ENCODE measurements at regions not wholly inside any gene's neighbourhood (a gene's known extent, or its start where the extent isn't known, plus 50 kb on each side); places are given as distances from the start of the nearest gene placed in this dataset.

- no peak for TF ChIP-seq CTCF (IDR thresholded peaks at IDR 0.05; ENCODE audit: low read depth, low read length)
- H3K4me3 ChIP-seq (replicated peaks in 1 of 2; ENCODE audit: low read depth in 2 of 2, low read length in 2 of 2) = no peak overlapping the region
- DNase-seq (ENCODE audit: low read depth in 2 of 2) = no peak
Observed at GRCh38 chr11:28735511-28735910, 627.3 kb downstream of the METTL15 start.

DNA sequence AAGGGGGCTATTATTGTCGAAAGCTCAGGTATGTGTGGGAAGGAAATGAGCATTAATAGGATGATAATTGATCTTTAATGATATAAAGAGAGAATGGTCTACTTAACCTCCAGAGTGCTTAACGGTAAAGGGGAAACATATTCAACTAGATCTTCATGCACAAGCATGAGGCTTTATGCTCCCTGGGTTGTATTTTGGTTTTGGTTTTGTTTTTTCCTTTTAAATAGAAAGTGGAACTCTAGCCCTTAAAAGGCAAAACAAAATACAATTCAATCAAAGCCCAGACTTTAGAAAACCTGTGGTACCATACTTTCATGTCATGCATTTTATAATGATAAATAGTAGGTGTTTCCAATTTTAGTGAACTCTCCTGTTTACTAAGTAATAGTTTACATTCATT is 622.7 kb downstream of the METTL15 start:
- DNase-seq (ENCODE audit: low read depth in 2 of 2) = no peak
- TF ChIP-seq CTCF (IDR thresholded peaks at IDR 0.05; ENCODE audit: low read depth, low read length) = no peak
- no peak overlapping the region for H3K4me3 ChIP-seq (replicated peaks in 1 of 2; ENCODE audit: low read depth in 2 of 2, low read length in 2 of 2)

DNA sequence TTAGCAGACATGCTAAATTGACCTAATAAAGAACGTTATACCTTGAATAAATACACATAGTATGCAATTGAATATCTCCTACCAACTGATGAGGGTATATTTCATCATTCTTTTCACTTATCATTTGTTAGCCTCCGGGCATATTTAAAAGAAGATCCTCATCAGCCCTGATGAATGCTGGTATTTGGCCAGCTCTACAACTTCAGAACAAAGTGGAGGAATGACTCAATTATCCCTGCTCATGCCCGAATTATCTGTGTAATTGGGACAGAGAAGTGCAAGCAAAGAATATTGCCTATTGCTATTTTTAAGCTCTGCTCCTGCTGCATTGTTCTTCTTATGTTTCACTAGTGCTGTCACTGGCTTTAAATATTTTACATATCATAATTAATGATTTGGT is 622.1 kb downstream of the METTL15 start:
- no peak overlapping the region for H3K4me3 ChIP-seq (replicated peaks in 1 of 2; ENCODE audit: low read depth in 2 of 2, low read length in 2 of 2)
- TF ChIP-seq CTCF (IDR thresholded peaks at IDR 0.05; ENCODE audit: low read depth, low read length) = no peak
- DNase-seq (ENCODE audit: low read depth in 2 of 2) = peak in 1 of 2 donors; percentile 22

DNA sequence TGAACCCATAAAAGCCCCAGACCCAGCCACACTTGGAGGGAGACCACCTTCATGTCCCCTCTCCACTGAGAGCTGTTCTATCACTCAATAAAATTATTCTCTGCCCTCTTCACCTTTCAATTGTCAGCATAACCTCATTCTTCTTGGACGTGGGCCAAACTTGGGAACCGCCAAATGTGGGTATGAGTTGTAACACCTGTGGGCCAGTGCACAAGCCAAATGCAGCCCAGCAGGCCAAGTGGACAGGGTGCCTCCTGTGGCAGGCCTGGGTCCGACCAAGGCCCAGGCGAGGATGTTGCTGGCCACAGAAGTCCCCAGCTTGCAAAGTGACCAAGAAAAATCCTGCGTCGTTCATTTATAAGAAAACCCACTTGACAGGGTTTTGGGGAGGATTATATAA is 621.2 kb downstream of the METTL15 start:
- no peak overlapping the region for H3K4me3 ChIP-seq (replicated peaks in 1 of 2; ENCODE audit: low read depth in 2 of 2, low read length in 2 of 2)
- no peak for TF ChIP-seq CTCF (IDR thresholded peaks at IDR 0.05; ENCODE audit: low read depth, low read length)

GRCh38 chr11:28728666-28729065 is 620.5 kb downstream of the METTL15 start:
- H3K4me3 ChIP-seq (replicated peaks in 1 of 2; ENCODE audit: low read depth in 2 of 2, low read length in 2 of 2) = no peak overlapping the region
- no peak for TF ChIP-seq CTCF (IDR thresholded peaks at IDR 0.05; ENCODE audit: low read depth, low read length)
- no peak for DNase-seq (ENCODE audit: low read depth in 2 of 2)

More for the DNA sequence above, 621.2 kb downstream of the METTL15 start:
- no peak for DNase-seq (ENCODE audit: low read depth in 2 of 2)

DNA sequence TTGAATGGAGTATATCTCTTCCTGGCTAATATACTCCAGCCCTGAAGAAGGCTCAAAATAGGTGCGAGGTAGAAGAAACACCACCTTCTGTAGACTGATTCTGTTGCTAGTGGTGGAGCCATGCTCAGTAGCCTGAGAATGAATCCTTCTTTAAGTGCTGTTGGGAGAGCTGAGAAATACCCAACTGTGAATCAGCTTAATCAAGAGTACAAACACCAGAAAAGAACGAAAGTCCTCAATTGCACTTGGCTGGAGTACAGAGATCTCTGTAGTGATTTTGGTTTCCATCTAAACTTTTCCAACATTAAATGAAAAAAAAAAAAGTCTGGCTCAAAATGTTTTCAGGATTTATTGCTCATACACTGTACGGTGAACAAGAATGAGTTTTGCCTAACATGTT is 619.1 kb downstream of the METTL15 start:
- no peak for TF ChIP-seq CTCF (IDR thresholded peaks at IDR 0.05; ENCODE audit: low read depth, low read length)
- H3K4me3 ChIP-seq (replicated peaks in 1 of 2; ENCODE audit: low read depth in 2 of 2, low read length in 2 of 2) = no peak overlapping the region
- DNase-seq (ENCODE audit: low read depth in 2 of 2) = peak in 1 of 2 donors; percentile 26

- no peak overlapping the region for H3K4me3 ChIP-seq (replicated peaks in 1 of 2; ENCODE audit: low read depth in 2 of 2, low read length in 2 of 2)
- DNase-seq (ENCODE audit: low read depth in 2 of 2) = no peak
- TF ChIP-seq CTCF (IDR thresholded peaks at IDR 0.05; ENCODE audit: low read depth, low read length) = no peak
Observed at GRCh38 chr11:28726432-28726831, 618.2 kb downstream of the METTL15 start.
